ENCODE measurements at regions not wholly inside any gene's neighbourhood (a gene's known extent, or its start where the extent isn't known, plus 50 kb on each side); places are given as distances from the start of the nearest gene placed in this dataset.

GRCh38 chr15:79682851-79683288, 213.9 kb downstream of the MTHFS start:
- TF ChIP-seq CTCF (IDR thresholded peaks at IDR 0.05) (no peak), EZH2 (IDR thresholded peaks at IDR 0.05; ENCODE audit: borderline replicate concordance, insufficient read depth, low read depth, low read length, poor library complexity, severe bottlenecking) (no peak)

Data from B cell (primary cell).